ENCODE measurements at regions not wholly inside any gene's neighbourhood (a gene's known extent, or its start where the extent isn't known, plus 50 kb on each side); places are given as distances from the start of the nearest gene placed in this dataset.

GRCh38 chr14:56716705-56717104 lies 93.6 kb downstream of the OTX2 start:
- Mint-ChIP-seq H3K9me3 (no peaks in the 10 kb centered on the region), H3K27ac (no peak overlapping the region), H3K4me1 (ENCODE audit: low read depth) (no peaks in the 10 kb centered on the region), H3K4me3 (no peak overlapping the region), H3K27me3 (peaks cover 30% of the 10 kb centered on the region), H3K36me3 (ENCODE audit: low read depth) (no peaks in the 10 kb centered on the region)
- DNase-seq (no peak), ATAC-seq (ENCODE audit: poor library complexity) (no peak)
- H3K27ac ChIP-seq (ENCODE audit: low read depth in 1 of 2, low read length in 2 of 2): no peak overlapping the region
- no peak for TF ChIP-seq CTCF (IDR thresholded peaks at IDR 0.05)
- H3K4me3 ChIP-seq (ENCODE audit: low read length): no peak overlapping the region
- ChIA-PET CTCF (interaction anchor here (0.6 kb wide), 1 partner anchor 10 kb away, joined by 3 read pairs; no protein-coding TSS in a partner anchor), POLR2A (no interaction called here)
- no peaks in the 10 kb centered on the region for H3K4me1 ChIP-seq (ENCODE audit: insufficient read depth, low read length)
- H3K27me3 ChIP-seq (ENCODE audit: control insufficient read depth in 1 of 2, insufficient read depth in 2 of 2, low read length in 2 of 2): peaks cover 0 to 4% of the 10 kb centered on the region in 2 experiments
- no peaks in the 10 kb centered on the region for H3K9me3 ChIP-seq (ENCODE audit: control insufficient read depth in 1 of 2, insufficient read depth in 1 of 2, low read length in 2 of 2)
- no peaks in the 10 kb centered on the region for H3K36me3 ChIP-seq (ENCODE audit: insufficient read depth, low read length)
- intact Hi-C loops (cut with DNase I, micrococcal nuclease): no loop called here

GRCh38 chr14:56715938-56716337 lies 94.3 kb downstream of the OTX2 start:
- ChIA-PET CTCF (interaction anchor here (0.6 kb wide), 1 partner anchor 11 kb away, joined by 3 read pairs; no protein-coding TSS in a partner anchor), POLR2A (no interaction called here)
- Histone ChIP-seq H3K4me3 (ENCODE audit: low read length) (no peak overlapping the region), H3K36me3 (ENCODE audit: insufficient read depth, low read length) (no peaks in the 10 kb centered on the region), H3K4me1 (ENCODE audit: insufficient read depth, low read length) (no peaks in the 10 kb centered on the region), H3K9me3 (ENCODE audit: control insufficient read depth in 1 of 2, insufficient read depth in 1 of 2, low read length in 2 of 2) (no peaks in the 10 kb centered on the region), H3K27me3 (ENCODE audit: control insufficient read depth in 1 of 2, insufficient read depth in 2 of 2, low read length in 2 of 2) (peaks cover 0 to 4% of the 10 kb centered on the region in 2 experiments), H3K27ac (ENCODE audit: low read depth in 1 of 2, low read length in 2 of 2) (no peak overlapping the region)
- peaks cover 26% of the 10 kb centered on the region for H3K27me3 Mint-ChIP-seq
- H3K36me3 Mint-ChIP-seq (ENCODE audit: low read depth): no peaks in the 10 kb centered on the region
- no peak overlapping the region for H3K4me3 Mint-ChIP-seq
- no peak for TF ChIP-seq CTCF (IDR thresholded peaks at IDR 0.05)
- intact Hi-C loops (cut with DNase I, micrococcal nuclease): no loop called here
- no peak overlapping the region for H3K27ac Mint-ChIP-seq
- H3K9me3 Mint-ChIP-seq: no peaks in the 10 kb centered on the region
- ATAC-seq (ENCODE audit: poor library complexity): no peak
- DNase-seq: no peak
- H3K4me1 Mint-ChIP-seq (ENCODE audit: low read depth): no peaks in the 10 kb centered on the region

GRCh38 chr14:56709201-56709600 lies 101.1 kb downstream of the OTX2 start:
- no peak overlapping the region for H3K4me3 Mint-ChIP-seq
- H3K9me3 Mint-ChIP-seq: no peaks in the 10 kb centered on the region
- no peak overlapping the region for H3K4me3 ChIP-seq (ENCODE audit: low read length)
- ChIA-PET POLR2A (no interaction called here), CTCF (no interaction called here)
- H3K36me3 Mint-ChIP-seq (ENCODE audit: low read depth): no peaks in the 10 kb centered on the region
- peaks cover 32% of the 10 kb centered on the region for H3K27me3 Mint-ChIP-seq
- no peak overlapping the region for H3K27ac ChIP-seq (ENCODE audit: low read depth in 1 of 2, low read length in 2 of 2)
- no peaks in the 10 kb centered on the region for H3K36me3 ChIP-seq (ENCODE audit: insufficient read depth, low read length)
- no peaks in the 10 kb centered on the region for H3K27me3 ChIP-seq (ENCODE audit: control insufficient read depth in 1 of 2, insufficient read depth in 2 of 2, low read length in 2 of 2)
- ATAC-seq (ENCODE audit: poor library complexity): no peak
- H3K9me3 ChIP-seq (ENCODE audit: control insufficient read depth in 1 of 2, insufficient read depth in 1 of 2, low read length in 2 of 2): no peaks in the 10 kb centered on the region
- DNase-seq: no peak
- no peaks in the 10 kb centered on the region for H3K4me1 ChIP-seq (ENCODE audit: insufficient read depth, low read length)
- H3K27ac Mint-ChIP-seq: no peak overlapping the region
- no peaks in the 10 kb centered on the region for H3K4me1 Mint-ChIP-seq (ENCODE audit: low read depth)
- intact Hi-C loops (cut with DNase I, micrococcal nuclease): no loop called here
- TF ChIP-seq CTCF (IDR thresholded peaks at IDR 0.05): no peak
